ENCODE measurements at regions not wholly inside any gene's neighbourhood (a gene's known extent, or its start where the extent isn't known, plus 50 kb on each side); places are given as distances from the start of the nearest gene placed in this dataset.

DNA sequence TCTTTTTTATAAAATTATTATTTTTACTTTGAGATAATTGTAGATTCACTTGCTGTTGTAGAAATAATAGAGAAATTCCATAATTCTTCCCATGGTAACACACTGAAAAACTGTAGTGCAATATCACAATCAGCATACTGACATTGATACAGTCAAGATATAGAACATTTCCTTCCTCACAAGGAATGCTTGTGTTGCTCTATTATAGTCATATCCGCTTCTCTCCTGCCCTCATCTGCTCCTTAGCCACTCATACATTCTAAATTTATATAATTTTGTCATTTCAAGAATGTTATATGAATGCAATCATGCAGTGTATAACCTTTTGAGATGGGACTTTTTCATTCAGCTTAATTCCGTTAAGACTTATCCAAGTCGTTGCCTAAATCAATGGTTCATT, 320.2 kb downstream of the BARHL2 start:
- ATAC-seq = no peak
- intact Hi-C loops (cut with DNase I) = no loop called here
- Histone ChIP-seq H3K4me1 (no peaks in the 10 kb centered on the region), H3K4me3 (no peak overlapping the region), H3K36me3 (no peaks in the 10 kb centered on the region), H3K27me3 (no peaks in the 10 kb centered on the region), H3K9me3 (no peaks in the 10 kb centered on the region), H3K27ac (no peak overlapping the region)
- TF ChIP-seq CTCF (IDR thresholded peaks at IDR 0.05) = no peak
- DNase-seq = no peak

- DNase-seq (peak in 1 of 4 donors; percentile 83), ATAC-seq (peak; percentile 97)
- no peaks in the 10 kb centered on the region for H3K36me3 ChIP-seq
- TF ChIP-seq CTCF (IDR thresholded peaks at IDR 0.05) = no peak
- H3K27me3 ChIP-seq = no peaks in the 10 kb centered on the region
- no peak overlapping the region for H3K27ac ChIP-seq
- H3K4me3 ChIP-seq = no peak overlapping the region
- H3K4me1 ChIP-seq = no peaks in the 10 kb centered on the region
- intact Hi-C loops (cut with DNase I) = no loop called here
- H3K9me3 ChIP-seq = no peaks in the 10 kb centered on the region
Observed at GRCh38 chr1:90394247-90394646, 322.9 kb downstream of the BARHL2 start.

GRCh38 chr1:90393025-90393424, 324.1 kb downstream of the BARHL2 start:
- H3K27me3 ChIP-seq = no peaks in the 10 kb centered on the region
- no peak for ATAC-seq
- H3K27ac ChIP-seq = no peak overlapping the region
- no peaks in the 10 kb centered on the region for H3K36me3 ChIP-seq
- H3K4me3 ChIP-seq = no peak overlapping the region
- DNase-seq = no peak
- H3K9me3 ChIP-seq = no peaks in the 10 kb centered on the region
- intact Hi-C loops (cut with DNase I) = no loop called here
- no peak for TF ChIP-seq CTCF (IDR thresholded peaks at IDR 0.05)
- no peaks in the 10 kb centered on the region for H3K4me1 ChIP-seq

- H3K4me3 ChIP-seq = no peak overlapping the region
- no peaks in the 10 kb centered on the region for H3K4me1 ChIP-seq
- intact Hi-C loops (cut with DNase I) = no loop called here
- TF ChIP-seq CTCF (IDR thresholded peaks at IDR 0.05) = no peak
- H3K9me3 ChIP-seq = no peaks in the 10 kb centered on the region
- no peaks in the 10 kb centered on the region for H3K27me3 ChIP-seq
- ATAC-seq (no peak), DNase-seq (no peak)
- no peak overlapping the region for H3K27ac ChIP-seq
- H3K36me3 ChIP-seq = no peaks in the 10 kb centered on the region
Observed at GRCh38 chr1:90391126-90391525, 326.0 kb downstream of the BARHL2 start.

DNA sequence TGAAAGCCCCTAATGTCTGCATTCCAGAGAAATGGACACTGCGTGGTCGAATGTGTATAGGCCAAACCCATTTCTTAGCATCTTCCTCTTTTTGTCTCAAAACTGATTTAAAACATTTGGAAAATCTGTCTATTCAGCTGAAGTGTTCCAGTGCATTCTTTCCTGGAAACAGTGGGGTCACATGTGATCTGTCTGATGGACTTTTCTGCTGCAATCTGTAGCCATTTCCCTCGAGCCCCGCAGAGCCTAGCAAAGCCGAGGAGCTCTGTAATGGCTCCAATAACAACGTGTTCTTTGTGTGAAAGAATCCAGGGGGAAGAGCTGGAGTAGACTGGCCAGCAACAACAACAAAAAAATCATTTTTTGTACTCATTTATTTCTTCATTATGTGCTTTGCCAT, 329.3 kb downstream of the BARHL2 start:
- H3K36me3 ChIP-seq = no peaks in the 10 kb centered on the region
- no peak for TF ChIP-seq CTCF (IDR thresholded peaks at IDR 0.05)
- H3K27ac ChIP-seq = no peak overlapping the region
- H3K27me3 ChIP-seq = no peaks in the 10 kb centered on the region
- no peak overlapping the region for H3K4me3 ChIP-seq
- intact Hi-C loops (cut with DNase I) = no loop called here
- H3K9me3 ChIP-seq = no peaks in the 10 kb centered on the region
- no peak for ATAC-seq
- DNase-seq = no peak
- no peaks in the 10 kb centered on the region for H3K4me1 ChIP-seq

All from left lung (tissue), 4 donors.